Duodenal mucosa (tissue), 2 donors: ENCODE measurements at regions not wholly inside any gene's neighbourhood (a gene's known extent, or its start where the extent isn't known, plus 50 kb on each side); places are given as distances from the start of the nearest gene placed in this dataset.

ENCODE experiments used
- H3K27ac ChIP-seq: one replicate; pipeline ENCODE4 v1.7.0; 2013; ENCODE audit warnings: low read depth, low read length
- H3K27me3 ChIP-seq, 2 donors: one replicate each; pipeline ENCODE4 v1.7.0; 2013; ENCODE audit warnings: low read length in 2 of 2, control low read depth in 1 of 2; ENCODE audit not compliant: insufficient read depth in 2 of 2, control insufficient read depth in 1 of 2
- H3K36me3 ChIP-seq, 2 donors: one replicate each; pipeline ENCODE4 v1.7.0; 2013; ENCODE audit warnings: low read length in 2 of 2, control low read depth in 1 of 2; ENCODE audit not compliant: insufficient read depth in 2 of 2, control insufficient read depth in 1 of 2
- H3K4me1 ChIP-seq, 2 donors: one replicate each; pipeline ENCODE4 v1.7.0; 2013; ENCODE audit warnings: low read length in 2 of 2, control low read depth in 1 of 2; ENCODE audit not compliant: insufficient read depth in 2 of 2, control insufficient read depth in 1 of 2
- H3K4me3 ChIP-seq, 2 donors: one replicate each; pipeline ENCODE4 v1.7.0; 2013; ENCODE audit warnings: low read length in 2 of 2, low read depth in 1 of 2
- H3K9ac ChIP-seq, 2 donors: one replicate each; pipeline ENCODE4 v1.7.0; 2013; ENCODE audit warnings: low read length in 2 of 2, low read depth in 1 of 2
- H3K9me3 ChIP-seq, 2 donors: one replicate each; pipeline ENCODE4 v1.7.0; 2013; ENCODE audit warnings: low read length in 2 of 2, control low read depth in 1 of 2; ENCODE audit not compliant: control insufficient read depth in 1 of 2

DNA sequence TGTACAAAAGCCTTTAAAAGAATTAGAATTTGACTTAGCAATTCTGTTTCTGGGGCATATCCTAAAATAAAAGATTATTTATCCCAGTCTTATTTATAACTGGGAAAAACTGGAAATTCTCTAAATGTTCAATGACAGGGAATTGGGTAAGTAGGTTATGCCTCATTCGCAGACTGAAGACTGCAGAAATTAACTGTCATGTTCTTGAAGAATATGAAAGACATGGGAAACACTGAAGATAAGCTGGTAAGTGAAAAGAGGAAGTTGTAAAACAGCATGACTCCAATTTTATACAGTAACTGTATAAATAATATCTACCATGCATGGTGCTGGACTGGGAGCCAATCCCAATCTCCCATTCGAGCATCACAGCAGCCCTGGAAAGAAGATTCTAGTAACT, 50.6 kb upstream of the SLC2A1 start:
- H3K4me1 ChIP-seq: peaks cover 0 to 8% of the 10 kb centered on the region in 2 donors
- H3K9ac ChIP-seq: no peak overlapping the region
- H3K27me3 ChIP-seq: peaks cover 7 to 17% of the 10 kb centered on the region in 2 donors
- H3K36me3 ChIP-seq: no peaks in the 10 kb centered on the region
- no peak overlapping the region for H3K27ac ChIP-seq
- no peaks in the 10 kb centered on the region for H3K9me3 ChIP-seq
- no peak overlapping the region for H3K4me3 ChIP-seq

DNA sequence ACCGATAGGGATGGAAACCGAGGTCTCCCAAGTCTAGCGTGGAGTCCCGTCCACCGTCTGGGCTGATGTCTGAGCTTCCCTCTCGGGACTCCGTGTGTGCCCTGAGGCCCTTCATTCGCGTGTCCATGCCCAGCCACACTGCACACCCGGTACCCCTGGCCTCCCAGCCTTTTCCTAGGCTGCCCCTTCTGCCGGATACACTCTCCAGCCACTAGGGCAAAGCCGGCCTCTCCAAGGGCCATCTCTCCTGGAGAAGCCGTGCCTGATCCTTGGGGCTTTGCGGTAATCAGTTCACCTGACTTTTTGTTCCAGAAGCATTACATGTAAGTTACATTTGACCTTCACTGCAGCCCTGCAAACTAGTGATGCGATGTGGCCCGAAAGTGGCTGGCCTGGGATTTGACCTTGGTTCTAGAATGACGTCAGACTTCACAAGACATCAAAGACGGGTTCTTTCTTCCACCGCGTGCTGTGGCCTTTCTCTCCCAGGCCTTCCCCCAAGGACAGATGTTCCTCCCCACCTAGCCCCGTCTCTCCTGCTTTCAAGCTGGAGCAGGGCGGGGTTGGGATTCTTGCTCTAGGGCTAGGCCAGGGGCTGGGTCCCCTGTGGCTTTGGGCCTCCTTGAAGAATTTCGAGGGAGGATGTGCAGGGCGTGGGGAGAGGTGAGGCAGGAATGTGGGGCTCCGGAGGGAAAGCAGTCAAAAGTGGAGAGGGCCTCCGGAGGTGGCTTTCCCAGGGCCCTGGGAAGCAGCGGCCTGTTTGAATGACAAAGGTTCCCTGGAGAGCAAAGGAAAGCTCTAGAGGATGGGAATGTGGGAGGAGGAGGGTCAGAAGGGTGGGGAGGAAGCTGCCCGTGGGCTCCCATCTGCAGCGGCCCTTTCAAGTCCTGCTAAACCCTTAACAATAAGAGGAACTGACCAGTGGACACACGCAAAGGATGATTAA, 49.7 kb upstream of the SLC2A1 start:
- H3K9me3 ChIP-seq: no peaks in the 10 kb centered on the region
- H3K27ac ChIP-seq: no peak overlapping the region
- no peak overlapping the region for H3K4me3 ChIP-seq
- no peak overlapping the region for H3K9ac ChIP-seq
- H3K36me3 ChIP-seq: no peaks in the 10 kb centered on the region
- H3K4me1 ChIP-seq: peaks cover 0 to 8% of the 10 kb centered on the region in 2 donors
- H3K27me3 ChIP-seq: peaks cover 7 to 17% of the 10 kb centered on the region in 2 donors
